ENCODE measurements at regions not wholly inside any gene's neighbourhood (a gene's known extent, or its start where the extent isn't known, plus 50 kb on each side); places are given as distances from the start of the nearest gene placed in this dataset.

DNA sequence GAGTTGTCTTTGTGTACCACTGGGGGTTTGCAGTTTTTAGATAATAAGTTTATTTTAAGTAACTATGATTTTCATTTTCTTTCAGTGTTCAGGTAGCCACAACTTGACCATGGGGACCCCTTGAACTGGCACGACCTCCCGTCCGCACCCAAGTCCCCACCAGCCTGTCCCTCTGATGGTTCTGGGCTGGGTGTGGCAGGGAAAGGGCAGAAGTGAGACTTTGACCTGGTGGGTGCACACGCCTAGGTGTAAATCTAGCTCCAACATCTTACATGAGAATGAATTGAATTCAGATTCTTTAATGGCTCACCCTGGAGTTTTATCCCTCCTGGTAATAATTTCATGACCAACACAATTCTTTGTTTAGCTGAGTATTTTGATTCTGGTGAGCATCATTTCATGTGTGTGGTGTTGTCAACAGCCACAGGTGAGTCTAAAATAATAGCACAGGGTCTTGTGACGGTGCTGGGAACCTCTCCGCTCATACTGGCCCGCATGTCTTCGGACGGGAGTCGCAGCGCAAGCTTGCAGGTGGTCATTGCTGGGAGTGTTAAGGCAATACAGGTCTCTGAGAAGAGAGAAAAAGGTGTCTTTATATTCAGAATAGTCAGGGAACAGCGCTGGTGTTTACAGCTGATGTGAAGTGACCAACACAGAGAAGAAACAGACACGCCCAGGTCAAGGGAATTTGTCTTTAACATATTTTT is 50.8 kb upstream of the POFUT2 start:
- peak; percentile 4 for DNase-seq

DNA sequence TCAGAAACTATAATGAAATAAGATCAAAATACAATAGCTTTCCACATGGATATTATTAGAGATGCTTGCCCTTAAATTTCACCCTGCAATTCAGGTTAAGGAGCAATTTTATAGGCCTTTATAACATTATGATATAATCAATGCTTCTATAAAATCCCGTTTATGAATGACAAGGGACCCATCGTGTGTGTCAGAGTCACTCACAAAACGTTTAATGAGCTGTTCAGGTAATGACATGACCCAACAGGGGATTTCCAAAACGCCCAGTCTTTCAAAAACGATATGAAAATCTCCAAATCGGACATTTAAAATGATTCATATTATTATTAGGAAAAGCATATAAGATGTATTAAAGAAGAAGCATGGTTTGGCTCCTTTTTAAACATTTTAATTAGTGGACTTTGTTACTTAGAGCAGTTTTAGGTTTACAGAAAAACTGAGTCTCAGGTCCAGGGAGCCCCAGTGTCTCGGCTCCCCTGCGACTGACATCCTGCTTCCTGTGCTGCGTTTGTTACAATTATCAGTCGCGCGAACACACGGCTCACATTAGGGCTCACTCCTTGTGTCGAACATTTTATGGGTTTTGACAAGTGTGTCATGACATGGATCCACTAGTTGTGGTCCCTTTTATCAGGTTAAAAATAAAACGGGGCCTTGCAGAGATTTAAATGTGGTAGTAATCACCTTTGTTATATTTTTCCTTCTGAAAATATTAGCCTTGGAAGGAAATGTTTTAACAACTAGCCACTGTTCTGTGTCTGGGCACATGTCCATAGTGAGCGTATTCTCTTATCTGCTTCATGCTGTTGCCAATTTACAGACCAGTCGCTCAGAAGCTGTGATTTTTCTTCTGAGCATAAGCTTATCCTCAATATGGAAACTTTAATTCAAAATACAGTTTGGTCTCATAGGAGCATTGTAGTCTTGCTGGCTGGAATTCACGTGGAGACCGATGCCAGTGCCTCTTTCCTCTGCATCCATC is 52.0 kb upstream of the POFUT2 start:
- no peak for DNase-seq

DNA sequence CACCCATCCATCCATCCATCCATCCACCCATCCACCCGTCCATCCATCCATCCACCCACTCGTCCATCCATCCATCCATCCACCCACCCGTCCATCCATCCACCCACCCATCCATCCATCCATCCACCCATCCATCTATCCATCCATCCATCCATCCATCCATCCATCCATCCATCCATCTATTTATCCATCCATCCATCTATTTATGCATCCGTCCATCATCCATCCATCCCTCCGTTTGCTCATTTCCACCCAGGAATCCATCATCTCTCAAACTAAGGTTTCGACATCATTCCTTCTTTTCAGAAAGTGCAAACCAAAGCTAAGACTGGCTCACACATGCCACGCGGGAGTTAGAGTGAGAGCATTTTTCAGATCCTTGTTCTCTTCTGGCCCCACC is 52.8 kb upstream of the POFUT2 start:
- no peak for DNase-seq

DNA sequence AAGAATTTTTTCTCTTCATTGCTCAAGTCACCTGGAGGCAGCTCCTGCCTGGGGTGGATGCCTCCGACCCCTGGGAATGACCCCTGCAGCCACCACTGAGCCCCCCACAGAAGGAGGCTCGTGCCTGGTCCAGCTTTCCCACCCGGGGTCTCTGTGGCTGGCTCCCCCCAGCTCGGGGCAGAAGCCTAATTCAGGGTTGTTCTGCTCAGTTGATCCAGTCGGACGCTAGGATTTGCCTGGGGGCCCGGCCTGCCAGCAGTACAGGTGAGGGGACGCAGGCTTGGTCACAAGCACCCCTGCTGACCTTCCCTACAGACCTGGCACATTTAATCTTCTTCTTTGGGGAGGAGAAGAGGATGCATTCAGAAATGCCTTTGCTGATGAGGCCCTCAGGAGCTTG is 53.6 kb upstream of the POFUT2 start:
- no peak for DNase-seq

DNA sequence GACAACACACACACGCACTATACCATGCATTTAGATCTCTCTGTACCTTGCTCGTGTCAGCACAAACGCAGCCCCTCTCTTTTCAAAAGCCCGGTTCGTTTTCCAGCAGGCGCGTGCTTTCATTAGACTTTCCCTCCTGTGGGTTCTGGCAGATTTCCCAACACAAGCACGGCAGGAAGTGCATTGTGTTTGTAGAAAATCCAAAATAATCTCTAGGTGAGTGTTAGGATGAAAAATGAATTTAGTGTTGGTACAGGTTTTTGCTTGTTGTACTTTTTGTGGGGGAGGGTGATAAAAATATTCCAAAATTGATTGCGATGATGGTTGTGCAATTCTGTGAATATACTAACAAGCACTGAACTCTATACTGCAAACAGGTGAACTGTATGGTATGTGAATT is 54.1 kb upstream of the POFUT2 start:
- DNase-seq: no peak

DNA sequence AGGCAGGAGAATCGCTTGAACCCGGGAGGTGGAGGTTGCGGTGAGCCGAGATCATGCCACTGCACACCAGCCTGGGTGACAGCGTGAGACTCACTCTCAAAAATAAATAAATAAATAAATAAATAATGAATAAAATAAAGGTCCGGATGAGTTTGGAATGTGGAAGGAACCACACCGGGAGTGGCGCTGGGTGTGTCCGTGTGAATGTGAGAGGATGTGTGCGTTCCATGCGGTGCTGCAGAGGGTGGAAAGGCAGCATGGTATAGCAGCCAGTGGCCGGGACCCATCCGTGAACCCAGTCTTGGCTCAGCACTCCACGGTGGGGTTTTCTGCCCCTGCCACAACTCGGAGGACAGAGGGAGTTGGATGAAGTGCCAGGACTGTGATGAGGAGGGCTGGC is 56.2 kb upstream of the POFUT2 start:
- no peak for DNase-seq

DNA sequence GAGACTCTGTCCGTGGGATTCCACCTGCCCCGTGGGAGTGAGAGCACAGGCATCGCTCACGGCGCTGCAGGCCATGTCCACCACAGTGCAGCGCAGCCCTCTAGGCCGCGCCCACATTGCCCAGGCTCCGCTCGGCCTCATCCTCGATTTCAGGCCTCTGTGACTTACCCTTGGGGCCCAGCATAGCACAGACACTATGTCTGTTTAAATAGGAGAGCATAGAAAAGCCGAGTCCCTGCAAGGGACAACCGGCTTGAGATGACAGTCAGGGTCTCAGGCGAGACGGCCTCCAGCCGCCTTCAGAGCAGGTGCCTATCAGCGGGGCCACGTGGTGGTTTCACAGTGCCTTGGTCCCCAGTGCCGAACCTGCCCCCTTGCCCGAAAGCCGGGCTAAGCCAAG is 56.9 kb upstream of the POFUT2 start:
- DNase-seq: no peak

DNA sequence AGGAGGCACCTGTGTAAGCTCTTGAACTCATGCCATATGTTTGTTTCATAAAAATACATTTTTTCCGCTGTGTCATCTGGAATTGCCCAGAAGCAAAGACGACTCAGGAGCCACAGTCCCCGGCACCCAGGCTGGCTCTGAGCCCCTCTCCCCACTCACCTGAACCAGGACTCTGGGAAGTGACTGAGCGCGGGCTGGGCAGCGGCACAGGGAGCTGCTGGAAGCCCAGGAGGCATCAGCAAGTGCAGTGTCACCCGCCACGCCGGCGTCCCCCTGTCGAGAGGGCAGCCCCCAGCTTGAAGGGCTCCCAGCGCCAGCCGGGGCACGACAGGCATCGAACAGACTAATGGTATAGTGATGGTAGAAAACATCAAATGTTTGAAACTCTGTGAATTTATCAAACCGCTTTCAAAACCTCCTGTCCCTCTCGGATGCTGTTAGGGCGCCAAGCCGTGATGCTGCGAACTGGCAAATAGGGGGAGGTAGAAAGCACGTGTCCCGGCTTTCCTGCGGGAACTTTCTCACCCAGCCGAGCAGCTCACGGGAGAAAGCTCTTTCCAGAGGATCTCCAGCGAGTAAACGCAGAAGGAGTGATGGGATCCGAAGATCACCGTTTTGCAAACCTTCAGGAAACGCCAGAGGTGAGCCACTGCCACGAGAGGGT is 57.8 kb upstream of the COL18A1 start:
- no peak for DNase-seq

DNA sequence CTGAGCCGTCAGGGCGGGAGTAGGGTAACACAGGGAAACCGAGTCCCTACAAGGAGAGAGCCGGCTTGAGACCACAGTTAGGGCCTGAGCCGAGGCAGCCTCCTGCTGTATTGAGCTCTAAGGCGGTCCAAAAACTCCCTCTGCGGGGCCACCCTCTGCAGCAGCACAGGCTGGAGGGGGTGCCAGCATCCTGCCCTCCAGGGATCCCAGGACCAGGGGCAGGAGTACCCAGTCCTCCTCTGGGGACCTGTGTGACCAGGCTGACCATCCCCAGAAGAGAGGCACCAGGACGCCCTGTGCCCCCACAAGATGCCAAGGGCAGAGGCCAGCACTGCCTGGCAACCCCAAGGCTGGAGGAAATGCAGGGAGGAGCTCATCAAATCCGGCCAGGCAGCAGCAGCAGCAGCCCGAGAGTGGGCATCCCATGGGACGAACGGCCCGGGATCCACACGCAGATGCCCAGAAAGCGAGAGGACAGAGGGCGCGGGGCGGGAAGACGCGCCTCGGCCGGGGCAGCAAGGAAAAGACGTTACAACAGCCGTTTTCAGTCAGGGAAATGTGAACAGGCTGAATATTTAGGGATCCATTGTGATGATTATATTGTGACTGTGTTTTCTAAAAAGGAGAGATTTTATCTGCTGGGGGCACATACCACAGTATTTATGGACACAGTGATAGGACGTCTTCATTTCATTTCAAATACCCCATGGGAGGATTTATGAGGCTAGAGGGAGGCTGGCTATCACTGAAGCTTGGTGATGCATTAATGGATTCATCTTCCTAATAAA is 57.1 kb upstream of the COL18A1 start:
- no peak for DNase-seq

DNA sequence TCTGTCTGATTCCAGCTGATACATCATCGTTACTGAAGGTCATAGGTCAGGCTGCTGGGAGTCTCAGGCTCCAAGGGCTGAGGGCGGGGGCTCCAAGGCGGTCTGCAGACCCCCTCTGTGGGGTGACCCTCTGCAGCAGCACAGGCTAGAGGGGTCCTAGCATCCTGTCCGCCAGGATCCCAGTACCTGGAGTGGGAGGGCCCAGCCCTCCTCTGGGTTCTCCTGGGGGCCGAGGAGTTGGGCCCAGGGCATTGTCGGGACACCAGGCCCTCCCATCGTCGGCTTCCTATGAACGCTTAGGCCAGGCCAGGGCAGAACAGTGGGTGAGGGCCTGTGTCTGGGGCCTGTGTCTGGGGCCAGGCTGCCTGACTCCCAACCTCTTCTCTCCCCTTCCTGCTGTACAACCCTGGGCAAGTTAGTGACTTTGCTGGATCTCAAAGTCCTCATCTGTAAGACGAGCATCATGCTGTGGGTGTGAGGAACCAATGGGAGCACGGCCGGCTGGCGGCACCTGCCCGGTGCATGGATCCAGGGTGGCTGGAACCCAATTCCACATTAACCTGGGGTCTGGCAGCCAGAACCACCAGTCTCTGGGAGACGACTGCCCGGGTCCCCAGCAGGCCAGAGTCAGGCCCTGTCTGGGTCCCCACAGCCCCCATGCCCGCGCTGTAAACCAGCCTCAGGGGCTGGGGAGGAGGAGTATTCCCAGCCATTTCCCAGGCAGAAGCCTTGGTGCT is 56.2 kb upstream of the COL18A1 start:
- DNase-seq: no peak

DNA sequence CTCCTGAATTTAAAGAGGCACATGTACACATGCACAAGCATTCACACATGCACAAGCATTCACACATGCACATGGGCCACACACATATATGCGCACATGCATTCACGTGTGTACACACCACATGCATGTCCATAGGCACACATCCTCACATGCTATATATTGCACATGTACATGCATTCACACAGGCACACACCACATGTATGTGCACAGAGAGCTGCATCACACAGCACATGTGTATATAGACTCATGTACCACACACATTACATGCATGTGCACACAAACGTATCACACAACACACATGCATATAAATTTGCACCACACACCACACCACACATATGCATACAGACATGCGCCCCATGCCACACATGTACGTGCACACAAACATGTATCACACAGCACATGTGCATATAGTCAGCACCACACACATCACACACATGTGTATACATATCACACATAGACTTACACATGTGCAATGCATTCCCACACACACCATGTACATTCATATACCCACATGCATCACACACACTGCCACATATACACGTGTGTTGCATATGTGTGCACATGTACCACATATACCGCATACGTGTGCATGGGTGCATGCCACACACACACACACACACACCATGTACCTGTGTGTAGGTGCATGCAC is 54.6 kb upstream of the COL18A1 start:
- DNase-seq: no peak

DNA sequence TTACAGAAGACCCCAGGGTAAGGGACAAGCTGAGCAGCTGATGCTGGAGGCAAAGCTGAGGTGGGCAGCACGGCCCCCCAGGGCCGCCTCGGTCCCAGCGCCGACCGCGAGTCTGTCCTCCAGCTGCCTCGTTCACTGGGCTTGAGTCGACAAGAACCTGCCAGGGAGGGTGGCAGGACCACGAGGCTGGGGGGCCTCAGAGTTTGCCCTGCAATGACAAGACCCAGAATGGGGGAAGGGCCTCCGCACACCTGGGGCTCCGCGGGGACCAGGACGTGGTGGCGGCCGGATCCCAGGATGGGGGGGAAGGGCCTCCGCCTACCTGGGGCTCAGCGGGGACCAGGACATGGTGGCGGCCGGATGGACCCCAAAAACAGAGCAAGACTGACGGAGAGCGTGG is 53.9 kb upstream of the COL18A1 start:
- DNase-seq: no peak

DNA sequence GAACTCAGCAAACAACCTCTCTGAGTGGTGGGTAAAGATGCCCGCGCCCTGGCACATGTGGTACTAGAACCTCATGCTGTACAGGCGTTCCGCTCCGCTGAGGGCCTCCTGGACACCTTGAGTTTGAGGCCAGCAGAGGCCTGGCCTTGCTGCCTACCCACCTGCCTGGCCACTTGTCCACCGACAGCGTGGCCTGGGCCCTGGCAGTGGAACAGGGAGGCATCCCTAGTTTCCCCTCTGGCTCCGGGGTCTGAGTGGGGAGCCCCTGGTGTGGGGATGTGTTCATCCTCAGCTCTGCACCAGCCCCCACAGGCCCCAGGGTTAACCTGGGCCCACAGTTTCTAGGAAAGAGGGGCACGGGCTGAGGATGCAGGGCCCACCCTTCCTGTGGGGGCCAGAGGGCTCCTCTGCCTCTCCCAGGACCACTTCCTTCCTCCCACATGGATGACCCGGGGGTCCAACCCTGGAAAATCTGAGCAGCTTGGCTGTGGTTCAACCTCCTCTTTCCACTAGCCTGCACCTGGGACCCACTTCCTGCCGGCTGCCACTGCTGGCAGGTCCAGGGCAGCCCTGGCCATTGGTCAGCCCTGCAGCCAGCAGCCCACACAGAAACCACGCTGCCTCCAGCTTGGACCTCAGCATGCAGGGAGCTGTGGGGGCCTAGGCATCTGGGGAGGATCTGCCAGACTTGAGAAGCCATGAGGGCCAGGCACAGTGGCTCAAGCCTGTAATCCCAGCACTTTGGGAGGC is 53.3 kb upstream of the COL18A1 start:
- no peak for DNase-seq

DNA sequence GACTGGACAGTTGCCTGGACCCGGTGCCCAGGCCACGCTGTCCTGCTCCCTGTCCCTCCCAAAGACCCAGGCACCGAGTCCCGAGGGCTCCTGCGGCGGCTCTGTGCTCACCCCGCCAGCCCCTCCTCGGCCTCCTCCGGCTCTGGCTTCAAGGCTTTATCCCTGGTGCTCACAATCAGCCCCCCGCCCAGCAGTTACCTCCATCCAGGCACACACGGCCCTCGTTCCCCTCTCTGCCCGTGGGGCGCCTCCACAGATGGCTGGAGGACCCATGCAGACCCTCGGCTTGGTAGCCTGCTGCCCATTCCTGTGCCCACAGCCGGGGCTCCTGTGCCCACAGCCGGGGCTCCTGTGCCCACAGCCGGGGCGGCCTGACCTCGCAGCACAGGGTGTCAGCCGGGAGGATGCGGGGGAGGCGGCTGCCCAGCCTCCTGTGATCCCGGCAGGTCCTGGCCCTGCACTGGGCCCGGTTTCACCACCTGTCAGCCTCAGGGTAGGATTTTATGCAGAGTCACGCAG is 52.3 kb upstream of the COL18A1 start:
- DNase-seq: no peak

DNA sequence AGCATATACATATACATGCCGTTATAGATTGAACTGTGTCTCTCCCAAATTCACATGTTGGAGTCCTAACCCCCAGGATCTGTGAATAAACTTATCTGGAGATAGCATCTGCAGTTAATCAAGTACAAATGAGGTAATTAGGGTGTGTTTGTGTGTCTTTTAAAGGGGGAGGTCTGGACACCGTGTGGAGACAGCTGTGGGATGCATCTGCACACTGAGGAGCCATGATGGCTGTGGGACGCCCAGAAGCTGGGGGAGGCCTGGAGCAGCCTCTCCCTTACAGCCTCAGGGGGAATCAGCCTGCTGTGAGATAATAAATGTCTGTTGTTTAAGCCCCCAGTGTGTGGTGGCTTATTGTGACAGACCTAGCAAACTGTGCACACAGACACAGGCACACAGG is 51.8 kb upstream of the COL18A1 start:
- no peak for DNase-seq

DNA sequence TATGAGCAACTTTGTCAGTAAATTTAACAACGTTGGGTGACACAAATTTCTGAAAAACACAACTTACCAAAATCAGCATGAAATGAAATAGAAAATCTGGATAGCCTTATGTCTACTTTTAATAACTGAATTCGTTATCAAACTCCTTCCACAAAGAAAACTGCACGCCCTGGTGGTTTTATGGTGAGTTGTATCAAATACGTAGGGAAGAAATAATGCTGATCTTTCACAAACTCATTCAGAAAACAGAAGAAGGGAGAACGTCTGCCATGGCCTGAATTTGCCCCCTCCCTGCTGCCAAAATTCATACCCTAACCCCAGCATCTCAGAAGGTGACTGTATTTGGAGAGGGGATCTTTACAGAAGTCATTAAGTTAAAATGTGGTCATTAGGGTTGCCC is 50.0 kb upstream of the COL18A1 start:
- DNase-seq: no peak

Data from right hindlimb (tissue), 1 donor.